ENCODE measurements at regions not wholly inside any gene's neighbourhood (a gene's known extent, or its start where the extent isn't known, plus 50 kb on each side); places are given as distances from the start of the nearest gene placed in this dataset.

- TF ChIP-seq, protein P1, sequence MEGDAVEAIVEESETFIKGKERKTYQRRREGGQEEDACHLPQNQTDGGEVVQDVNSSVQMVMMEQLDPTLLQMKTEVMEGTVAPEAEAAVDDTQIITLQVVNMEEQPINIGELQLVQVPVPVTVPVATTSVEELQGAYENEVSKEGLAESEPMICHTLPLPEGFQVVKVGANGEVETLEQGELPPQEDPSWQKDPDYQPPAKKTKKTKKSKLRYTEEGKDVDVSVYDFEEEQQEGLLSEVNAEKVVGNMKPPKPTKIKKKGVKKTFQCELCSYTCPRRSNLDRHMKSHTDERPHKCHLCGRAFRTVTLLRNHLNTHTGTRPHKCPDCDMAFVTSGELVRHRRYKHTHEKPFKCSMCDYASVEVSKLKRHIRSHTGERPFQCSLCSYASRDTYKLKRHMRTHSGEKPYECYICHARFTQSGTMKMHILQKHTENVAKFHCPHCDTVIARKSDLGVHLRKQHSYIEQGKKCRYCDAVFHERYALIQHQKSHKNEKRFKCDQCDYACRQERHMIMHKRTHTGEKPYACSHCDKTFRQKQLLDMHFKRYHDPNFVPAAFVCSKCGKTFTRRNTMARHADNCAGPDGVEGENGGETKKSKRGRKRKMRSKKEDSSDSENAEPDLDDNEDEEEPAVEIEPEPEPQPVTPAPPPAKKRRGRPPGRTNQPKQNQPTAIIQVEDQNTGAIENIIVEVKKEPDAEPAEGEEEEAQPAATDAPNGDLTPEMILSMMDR (IDR thresholded peaks at IDR 0.05): no peak
- no peak for TF ChIP-seq EP300 (IDR thresholded peaks at IDR 0.05)
These were observed 208.3 kb upstream of the PELI2 start for GRCh38 chr14:55909879-55910278.
